Upper lobe of right lung (tissue), 1 donor: ENCODE measurements at regions not wholly inside any gene's neighbourhood (a gene's known extent, or its start where the extent isn't known, plus 50 kb on each side); places are given as distances from the start of the nearest gene placed in this dataset.
A peak's percentile ranks its signal among the peaks of the same experiment; 100 is the strongest.

Source experiments
- ATAC-seq: fragments of 200-7000 bp; cut with Tn5 transposase; one replicate; pipeline ENCODE4 v1.9.1; 2020; ENCODE audit warnings: mild to moderate bottlenecking, moderate library complexity
- DNase-seq: peaks from one replicate; pipeline ENCODE4 v3.0.0-alpha.2; 2020
- H3K27ac ChIP-seq: fragments of 200-600 bp; one replicate; pipeline ENCODE4 v1.8.0; 2022
- H3K27me3 ChIP-seq: fragments of 200-600 bp; one replicate; pipeline ENCODE4 v1.8.0; 2022; ENCODE audit warnings: mild to moderate bottlenecking
- H3K36me3 ChIP-seq: fragments of 200-600 bp; one replicate; pipeline ENCODE4 v1.8.0; 2022
- H3K4me1 ChIP-seq: fragments of 200-600 bp; one replicate; pipeline ENCODE4 v1.8.0; 2022
- H3K4me3 ChIP-seq: fragments of 200-600 bp; one replicate; pipeline ENCODE4 v1.8.0; 2022; ENCODE audit warnings: mild to moderate bottlenecking
- H3K9me3 ChIP-seq: fragments of 200-600 bp; one replicate; pipeline ENCODE4 v1.8.0; 2022
- intact Hi-C: fragments of 100-400 bp; cut with DNase I; formaldehyde crosslinking; loops from one replicate; pipeline ENCODE4 v1.11.0; 2022
- TF ChIP-seq, protein P1 (sequence below): fragments of 200-600 bp; IDR thresholded peaks from one replicate; pipeline ENCODE4 v1.8.0; 2022; ENCODE audit warnings: antibody characterized with exemption
- donor health status: DM: no; HTN: yes; CAD: no; lungs with severe emphysema.

DNA sequence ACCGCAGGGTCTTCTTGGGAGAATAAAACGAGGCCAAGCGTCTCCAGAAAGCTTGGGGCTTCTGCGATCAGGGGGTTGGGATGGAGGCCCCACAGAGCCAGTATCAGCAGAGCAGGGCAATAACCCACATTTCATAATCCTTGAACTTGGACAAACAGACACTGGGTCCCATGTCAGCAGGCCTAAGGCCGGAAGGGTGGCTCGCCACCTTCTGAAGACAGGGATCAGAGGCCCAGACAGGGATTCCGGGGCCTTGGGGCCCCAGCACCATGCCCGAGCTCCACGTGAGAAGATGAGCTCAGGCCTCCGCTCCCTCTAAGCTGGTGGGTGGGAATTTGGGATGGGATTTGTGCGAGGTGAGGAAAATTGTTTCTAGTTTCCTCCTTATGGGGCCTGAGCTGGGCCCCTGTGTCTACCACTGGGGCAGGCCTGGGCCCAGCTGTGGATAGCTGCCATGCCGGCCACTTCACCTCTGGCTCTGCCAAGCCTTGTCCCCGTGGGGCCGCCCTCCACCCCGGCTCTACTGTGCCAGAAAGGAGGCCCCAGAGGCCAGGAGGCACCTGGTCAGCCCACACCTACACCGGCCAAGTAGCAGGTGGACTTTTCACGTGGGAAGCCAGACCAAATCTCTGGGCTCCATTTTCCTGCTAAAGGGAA, 67.2 kb upstream of the DLK1 start:
- Histone ChIP-seq H3K27ac (no peak overlapping the region), H3K27me3 (peaks cover 19% of the 10 kb centered on the region), H3K4me3 (no peak overlapping the region), H3K4me1 (peaks cover 5% of the 10 kb centered on the region), H3K9me3 (no peaks in the 10 kb centered on the region), H3K36me3 (no peaks in the 10 kb centered on the region)
- TF ChIP-seq, protein P1, sequence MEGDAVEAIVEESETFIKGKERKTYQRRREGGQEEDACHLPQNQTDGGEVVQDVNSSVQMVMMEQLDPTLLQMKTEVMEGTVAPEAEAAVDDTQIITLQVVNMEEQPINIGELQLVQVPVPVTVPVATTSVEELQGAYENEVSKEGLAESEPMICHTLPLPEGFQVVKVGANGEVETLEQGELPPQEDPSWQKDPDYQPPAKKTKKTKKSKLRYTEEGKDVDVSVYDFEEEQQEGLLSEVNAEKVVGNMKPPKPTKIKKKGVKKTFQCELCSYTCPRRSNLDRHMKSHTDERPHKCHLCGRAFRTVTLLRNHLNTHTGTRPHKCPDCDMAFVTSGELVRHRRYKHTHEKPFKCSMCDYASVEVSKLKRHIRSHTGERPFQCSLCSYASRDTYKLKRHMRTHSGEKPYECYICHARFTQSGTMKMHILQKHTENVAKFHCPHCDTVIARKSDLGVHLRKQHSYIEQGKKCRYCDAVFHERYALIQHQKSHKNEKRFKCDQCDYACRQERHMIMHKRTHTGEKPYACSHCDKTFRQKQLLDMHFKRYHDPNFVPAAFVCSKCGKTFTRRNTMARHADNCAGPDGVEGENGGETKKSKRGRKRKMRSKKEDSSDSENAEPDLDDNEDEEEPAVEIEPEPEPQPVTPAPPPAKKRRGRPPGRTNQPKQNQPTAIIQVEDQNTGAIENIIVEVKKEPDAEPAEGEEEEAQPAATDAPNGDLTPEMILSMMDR, result no peak
- DNase-seq, result no peak
- no peak for ATAC-seq
- intact Hi-C loops, result no loop called here

DNA sequence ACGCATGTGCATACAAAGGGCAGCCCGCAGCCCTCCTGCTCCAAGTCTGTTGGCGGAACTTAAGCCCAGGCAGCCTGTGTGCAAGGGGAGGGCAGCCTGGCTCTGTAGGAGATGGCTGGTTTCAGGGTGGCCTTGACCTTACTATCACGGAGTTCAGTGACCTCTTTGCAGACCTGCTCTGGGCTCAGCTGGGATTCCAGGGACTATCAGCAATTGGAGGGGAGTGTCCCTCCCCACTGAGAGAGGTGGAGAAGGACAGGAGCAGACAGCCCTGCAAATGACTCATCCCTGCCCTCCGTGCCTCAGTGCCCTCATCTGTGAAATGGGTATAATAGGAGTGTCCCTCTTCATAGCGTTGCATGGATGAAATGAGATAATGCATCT, 66.2 kb upstream of the DLK1 start:
- DNase-seq, result no peak
- no peak for ATAC-seq
- Histone ChIP-seq H3K27me3 (peaks cover 19% of the 10 kb centered on the region), H3K27ac (no peak overlapping the region), H3K36me3 (no peaks in the 10 kb centered on the region), H3K4me1 (peaks cover 9% of the 10 kb centered on the region), H3K9me3 (no peaks in the 10 kb centered on the region), H3K4me3 (no peak overlapping the region)
- TF ChIP-seq, protein P1, result no peak
- intact Hi-C loops, result no loop called here

DNA sequence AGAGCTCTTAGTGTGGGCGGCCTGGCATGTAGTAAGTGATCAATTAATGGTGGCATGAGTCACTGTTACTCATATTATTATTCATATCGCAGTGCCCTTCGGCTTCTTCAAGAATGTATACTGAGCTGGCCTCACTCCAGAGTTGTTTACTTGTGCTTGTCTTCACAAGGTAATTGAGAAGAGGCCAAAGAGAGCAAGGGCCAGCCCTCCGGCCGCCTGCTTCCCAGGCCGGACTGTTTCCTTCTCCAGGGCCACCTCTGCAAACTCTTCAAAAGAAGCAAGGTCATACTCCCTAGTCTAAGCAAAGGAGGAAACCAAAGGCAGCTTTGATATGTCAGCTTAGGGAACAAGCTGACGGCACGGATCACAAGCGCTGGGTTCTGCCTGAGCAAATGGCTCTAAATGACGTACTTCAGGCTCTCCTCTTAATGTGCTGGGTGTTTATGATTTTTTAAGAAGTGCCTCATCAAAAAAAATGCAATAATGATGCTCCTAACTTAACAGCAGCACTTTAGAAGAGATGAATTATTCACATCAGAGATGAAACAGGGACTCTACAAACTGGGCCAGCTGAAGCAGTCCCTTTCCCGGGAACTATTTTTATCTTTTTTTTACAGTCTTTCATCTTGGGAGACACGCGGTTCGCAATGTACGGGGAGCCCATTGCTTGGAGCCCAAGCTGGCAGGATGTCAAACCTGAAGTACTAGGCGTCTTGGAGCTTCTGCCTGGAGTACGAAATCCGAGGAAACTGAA, 65.6 kb upstream of the DLK1 start:
- intact Hi-C loops, result no loop called here

DNA sequence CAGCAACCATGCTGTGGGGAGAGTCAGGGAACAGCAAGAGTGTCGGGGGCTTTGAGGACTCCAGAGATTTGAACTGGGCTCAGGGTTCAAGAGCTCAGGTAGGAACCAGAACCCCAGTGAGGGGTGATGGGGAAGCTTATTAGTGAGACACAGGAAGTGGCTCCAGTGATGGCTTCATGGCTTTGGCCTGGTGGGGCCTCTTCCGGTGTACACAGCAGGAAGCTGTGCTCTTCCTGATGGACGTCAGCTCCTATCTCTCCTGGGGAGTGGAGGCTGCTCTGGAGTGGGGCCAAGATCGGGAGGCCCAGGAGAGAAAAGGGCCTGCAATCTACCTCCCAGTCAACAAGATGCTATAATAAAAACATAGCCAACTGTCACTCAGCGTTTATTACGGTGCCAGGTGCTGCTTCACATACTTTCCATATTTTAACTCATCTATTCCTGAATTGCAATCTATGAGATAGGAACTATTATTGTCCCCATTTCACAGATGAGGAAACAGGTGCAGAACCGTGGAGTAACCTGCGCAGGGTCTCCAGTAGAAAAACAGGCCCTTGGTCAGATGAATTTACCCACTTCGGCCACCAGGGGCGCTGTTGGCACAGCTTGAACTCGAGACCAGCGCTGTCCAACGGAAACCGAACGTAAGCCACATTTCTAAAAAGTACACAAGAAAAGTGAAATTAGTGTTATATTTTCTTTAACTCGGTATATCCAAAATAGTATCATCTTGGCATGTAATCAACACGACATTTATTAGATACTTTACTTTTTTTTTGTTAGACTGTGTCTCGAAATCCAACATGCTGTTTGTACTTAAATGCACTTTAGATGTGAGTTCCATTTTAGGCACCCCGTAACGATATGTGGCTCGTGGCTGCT, 63.6 kb upstream of the DLK1 start:
- intact Hi-C loops, result no loop called here
- ATAC-seq (peak; percentile 64), DNase-seq (peak; percentile 79)

More for the DNA sequence above, 65.6 kb upstream of the DLK1 start:
- TF ChIP-seq, protein P1, result no peak
- no peak overlapping the region for H3K4me3 ChIP-seq
- H3K27ac ChIP-seq, result no peak overlapping the region
- DNase-seq (no peak), ATAC-seq (no peak)
- peaks cover 10% of the 10 kb centered on the region for H3K4me1 ChIP-seq
- H3K36me3 ChIP-seq, result no peaks in the 10 kb centered on the region
- no peaks in the 10 kb centered on the region for H3K9me3 ChIP-seq
- H3K27me3 ChIP-seq, result peaks cover 20% of the 10 kb centered on the region

DNA sequence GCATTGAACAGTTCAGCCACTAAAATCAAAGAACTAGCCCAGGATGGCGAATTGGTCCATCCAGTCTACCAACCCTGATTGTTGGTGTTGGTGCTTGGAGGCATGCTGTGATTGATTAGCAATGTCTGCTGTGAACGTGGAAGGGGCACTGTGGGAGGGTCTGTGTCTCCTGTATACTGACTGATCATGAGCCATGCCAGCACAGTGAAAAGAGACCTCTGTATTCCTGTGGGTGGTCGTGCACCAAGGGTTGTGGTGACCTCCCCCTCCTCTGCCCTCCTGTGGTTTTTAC, 63.0 kb upstream of the DLK1 start:
- Histone ChIP-seq H3K9me3 (no peaks in the 10 kb centered on the region), H3K36me3 (no peaks in the 10 kb centered on the region), H3K4me1 (peaks cover 10% of the 10 kb centered on the region), H3K4me3 (no peak overlapping the region), H3K27me3 (peaks cover 16% of the 10 kb centered on the region), H3K27ac (no peak overlapping the region)
- no peak for DNase-seq
- intact Hi-C loops, result no loop called here
- no peak for ATAC-seq
- TF ChIP-seq, protein P1, result no peak

More for the DNA sequence above, 63.6 kb upstream of the DLK1 start:
- H3K4me3 ChIP-seq, result no peak overlapping the region
- H3K27ac ChIP-seq, result no peak overlapping the region
- TF ChIP-seq, protein P1, result peak; percentile 95
- H3K4me1 ChIP-seq, result peaks cover 10% of the 10 kb centered on the region
- H3K9me3 ChIP-seq, result no peaks in the 10 kb centered on the region
- H3K27me3 ChIP-seq, result peaks cover 16% of the 10 kb centered on the region
- no peaks in the 10 kb centered on the region for H3K36me3 ChIP-seq
